Tibial nerve (tissue), 4 donors: ENCODE measurements at regions not wholly inside any gene's neighbourhood (a gene's known extent, or its start where the extent isn't known, plus 50 kb on each side); places are given as distances from the start of the nearest gene placed in this dataset.

Experiments
- DNase-seq, 2 donors: peaks; one replicate each; pipeline ENCODE4 v3.0.0-alpha.2; 2019; ENCODE audit warnings: low spot score in 2 of 2
- H3K27ac ChIP-seq, 4 donors: fragments of 200-600 bp; sonication (generic) in 3 of 4; one replicate each; pipeline ENCODE4 v1.5.1; 2017 to 2019; ENCODE audit warnings: mild to moderate bottlenecking in 1 of 4
- H3K27me3 ChIP-seq, 2 donors: fragments of 200-600 bp; sonication (generic) in 1 of 2; one replicate each; pipeline versions ENCODE4 v1.5.1 to v1.6.0; 2017 to 2019
- H3K36me3 ChIP-seq, 3 donors: fragments of 200-600 bp; sonication (generic); one replicate each; pipeline ENCODE4 v1.5.1; 2018 to 2019
- H3K4me1 ChIP-seq, 4 donors: fragments of 200-600 bp; sonication (generic) in 3 of 4; one replicate each; pipeline ENCODE4 v1.5.1; 2017 to 2019
- H3K4me3 ChIP-seq, 4 donors: fragments of 200-600 bp; sonication (generic) in 3 of 4; one replicate each; pipeline ENCODE4 v1.5.1; 2017 to 2019; ENCODE audit warnings: mild to moderate bottlenecking in 1 of 4, moderate library complexity in 1 of 4
- H3K9me3 ChIP-seq, 4 donors: fragments of 200-600 bp; sonication (generic) in 3 of 4; one replicate each; pipeline ENCODE4 v1.5.1; 2017 to 2019
- CTCF ChIP-seq, 5 experiments: fragments of 200-600 bp in 3 of 5; fragments of 450-650 bp in 2 of 5; sonication (generic) in 3 of 5; IDR thresholded peaks; one replicate each; pipeline ENCODE4 v1.5.1; 2016 to 2019; ENCODE audit warnings: antibody characterized with exemption in 5 of 5, mild to moderate bottlenecking in 3 of 5, moderate library complexity in 2 of 5
- EP300 ChIP-seq, 2 donors: sonication (generic); formaldehyde crosslinking; IDR thresholded peaks; one replicate each; pipeline ENCODE4 v1.6.1; 2017; ENCODE audit warnings: antibody characterized with exemption in 2 of 2, mild to moderate bottlenecking in 1 of 2
- POLR2A ChIP-seq, 2 donors: fragments of 450-650 bp; IDR thresholded peaks; one replicate each; pipeline ENCODE4 v1.6.1; 2017; ENCODE audit warnings: antibody characterized with exemption in 2 of 2, mild to moderate bottlenecking in 2 of 2, moderate library complexity in 2 of 2
- WGBS, 2 donors: methylation state at CpG; one replicate each; pipeline ENCODE4 v1.1.5; 2018; 5-methylcytosine and 5-hydroxymethylcytosine counted together

DNA sequence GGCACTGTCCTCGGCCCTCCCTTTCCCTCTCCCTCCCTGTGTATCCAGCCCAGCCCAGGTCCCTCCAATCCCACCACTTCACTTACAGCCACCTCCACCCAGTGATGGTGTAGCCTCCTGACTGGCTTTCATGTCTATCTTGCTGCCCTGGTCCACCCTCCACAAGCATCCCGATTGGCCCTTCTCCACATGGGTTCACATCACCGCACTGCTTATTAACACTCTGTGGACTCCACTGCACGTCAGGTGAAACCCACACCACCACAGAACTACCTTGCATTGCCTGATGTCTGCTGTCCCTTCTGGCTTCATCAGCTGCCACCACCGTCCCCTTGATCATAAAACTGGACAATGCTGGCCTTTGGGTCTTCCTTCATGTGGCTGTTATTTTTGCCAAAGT, 220.4 kb upstream of the ARID1B start:
- Histone ChIP-seq H3K36me3 (no peaks in the 10 kb centered on the region), H3K4me3 (no peak overlapping the region), H3K27ac (no peak overlapping the region), H3K4me1 (no peaks in the 10 kb centered on the region), H3K9me3 (peaks cover 0 to 10% (median 0%) of the 10 kb centered on the region in 4 donors), H3K27me3 (no peaks in the 10 kb centered on the region)
- TF ChIP-seq CTCF (IDR thresholded peaks at IDR 0.05) (no peak), EP300 (IDR thresholded peaks at IDR 0.05) (no peak), POLR2A (IDR thresholded peaks at IDR 0.05) (no peak)
- DNase-seq: no peak
- WGBS, 2 donors: 86 to 90% methylated on average over 5 of the region's 5 CpGs

- H3K27me3 ChIP-seq: no peaks in the 10 kb centered on the region
- WGBS, 2 donors: 77 to 92% methylated on average over 2 of the region's 2 CpGs
- peaks cover 0 to 6% (median 0%) of the 10 kb centered on the region in 4 donors for H3K9me3 ChIP-seq
- TF ChIP-seq POLR2A (IDR thresholded peaks at IDR 0.05) (no peak), EP300 (IDR thresholded peaks at IDR 0.05) (no peak), CTCF (IDR thresholded peaks at IDR 0.05) (no peak)
- no peak overlapping the region for H3K4me3 ChIP-seq
- H3K36me3 ChIP-seq: no peaks in the 10 kb centered on the region
- no peak for DNase-seq
- no peak overlapping the region for H3K27ac ChIP-seq
- H3K4me1 ChIP-seq: no peaks in the 10 kb centered on the region
These were observed 222.1 kb upstream of the ARID1B start for GRCh38 chr6:156555116-156555515.

DNA sequence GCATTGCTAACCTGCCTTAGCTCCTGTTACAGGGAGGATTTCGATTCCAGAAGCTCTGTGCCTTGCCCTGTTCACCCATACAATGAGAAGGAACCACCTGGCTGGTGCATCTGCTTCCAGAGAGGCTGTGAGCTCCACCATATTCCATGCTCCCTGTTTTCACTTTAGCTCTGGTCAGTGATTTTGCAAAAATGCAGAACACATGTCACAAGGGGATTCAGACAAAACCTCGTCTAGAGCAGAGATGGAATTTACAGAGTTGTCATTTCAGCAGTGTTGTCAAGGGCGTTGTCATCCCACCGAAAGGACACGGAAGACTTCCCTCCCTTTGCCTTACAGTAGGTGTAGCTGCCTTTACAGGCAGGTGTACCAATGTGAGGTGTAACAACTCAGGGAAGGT, 223.0 kb upstream of the ARID1B start:
- WGBS, 2 donors: 40 to 58% methylated on average over 5 of the region's 5 CpGs
- TF ChIP-seq POLR2A (IDR thresholded peaks at IDR 0.05) (no peak), CTCF (IDR thresholded peaks at IDR 0.05) (no peak), EP300 (IDR thresholded peaks at IDR 0.05) (no peak)
- no peaks in the 10 kb centered on the region for H3K9me3 ChIP-seq
- no peaks in the 10 kb centered on the region for H3K27me3 ChIP-seq
- no peak overlapping the region for H3K4me3 ChIP-seq
- H3K36me3 ChIP-seq: no peaks in the 10 kb centered on the region
- no peak overlapping the region for H3K27ac ChIP-seq
- no peaks in the 10 kb centered on the region for H3K4me1 ChIP-seq
- no peak for DNase-seq

DNA sequence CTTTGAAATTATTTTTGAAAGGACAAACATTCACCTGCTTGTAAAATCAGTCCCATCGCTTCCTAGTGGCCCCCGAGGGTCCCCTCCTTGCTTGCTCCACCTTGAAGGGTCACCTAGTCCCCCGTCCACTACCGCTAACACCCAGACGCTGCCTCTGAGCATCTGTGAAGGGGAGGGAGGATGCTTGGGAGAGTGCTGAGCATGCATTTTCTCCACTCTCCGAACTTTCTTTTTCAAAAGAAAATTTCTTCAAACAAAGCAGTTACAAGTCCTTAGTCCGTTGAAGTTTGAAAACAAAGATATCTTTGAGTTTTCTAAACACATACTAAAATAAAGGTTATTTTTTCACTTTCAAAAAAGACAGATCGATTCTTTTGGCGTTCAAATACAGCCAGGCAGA, 224.3 kb upstream of the ARID1B start:
- Histone ChIP-seq H3K27ac (no peak overlapping the region), H3K9me3 (no peaks in the 10 kb centered on the region), H3K36me3 (no peaks in the 10 kb centered on the region), H3K27me3 (no peaks in the 10 kb centered on the region), H3K4me1 (no peaks in the 10 kb centered on the region), H3K4me3 (no peak overlapping the region)
- 56 to 70% methylated on average over 9 of the region's 9 CpGs for WGBS, 2 donors
- TF ChIP-seq CTCF (IDR thresholded peaks at IDR 0.05) (no peak), POLR2A (IDR thresholded peaks at IDR 0.05) (no peak), EP300 (IDR thresholded peaks at IDR 0.05) (no peak)
- DNase-seq: no peak

GRCh38 chr6:156550949-156551348, 226.2 kb upstream of the ARID1B start:
- Histone ChIP-seq H3K4me1 (no peaks in the 10 kb centered on the region), H3K4me3 (no peak overlapping the region), H3K27ac (no peak overlapping the region), H3K27me3 (no peaks in the 10 kb centered on the region), H3K9me3 (no peaks in the 10 kb centered on the region), H3K36me3 (no peaks in the 10 kb centered on the region)
- 74 to 79% methylated on average over 4 of the region's 4 CpGs for WGBS, 2 donors
- no peak for TF ChIP-seq CTCF (IDR thresholded peaks at IDR 0.05)
- no peak for DNase-seq
